ENCODE measurements at regions not wholly inside any gene's neighbourhood (a gene's known extent, or its start where the extent isn't known, plus 50 kb on each side); places are given as distances from the start of the nearest gene placed in this dataset.

- H3K27me3 ChIP-seq (ENCODE audit: insufficient read depth, low read length), result peaks cover 26% of the 10 kb centered on the region
- no peak for TF ChIP-seq CTCF (IDR thresholded peaks at IDR 0.05; ENCODE audit: insufficient read depth, low read depth, low read length)
- no peak for TF ChIP-seq EZH2 (IDR thresholded peaks at IDR 0.05; ENCODE audit: insufficient read depth, low read length)
These were observed 94.8 kb downstream of the INHBB start for GRCh38 chr2:120440521-120441350.

GRCh38 chr2:120441351-120441700 lies 95.4 kb downstream of the INHBB start:
- H3K4me3 Mint-ChIP-seq (ENCODE audit: unreplicated experiment), result no peak overlapping the region
- no peak for FAIRE-seq

More at GRCh38 chr2:120440521-120441350, 94.8 kb downstream of the INHBB start:
- FAIRE-seq, result no peak
- peaks cover 76% of the 10 kb centered on the region for H3K27me3 Mint-ChIP-seq (ENCODE audit: low read depth, unreplicated experiment)
- no peak for DNase-seq (ENCODE audit: low read depth)
- Histone ChIP-seq H3K9ac (ENCODE audit: low read length) (no peak overlapping the region), H3K79me2 (ENCODE audit: insufficient read depth, low read length) (no peaks in the 10 kb centered on the region), H3K9me3 (ENCODE audit: insufficient read depth, low read depth, low read length) (no peaks in the 10 kb centered on the region), H3K4me1 (ENCODE audit: insufficient read depth, low read length) (peaks cover 12% of the 10 kb centered on the region), H3K36me3 (ENCODE audit: insufficient read depth, low read length) (no peaks in the 10 kb centered on the region), H3K4me2 (ENCODE audit: low read length) (no peak overlapping the region), H2AFZ (ENCODE audit: low read depth, low read length) (no peak overlapping the region), H3K4me3 (ENCODE audit: insufficient read depth, low read depth, low read length) (no peak overlapping the region), H3K27ac (ENCODE audit: low read depth, low read length) (no peak overlapping the region), H4K20me1 (ENCODE audit: insufficient read depth, low read length) (peaks cover 3% of the 10 kb centered on the region)
- H3K36me3 Mint-ChIP-seq (ENCODE audit: low read depth, unreplicated experiment), result peaks cover 3% of the 10 kb centered on the region
- H3K4me3 Mint-ChIP-seq (ENCODE audit: unreplicated experiment), result no peak overlapping the region
- H3K27ac Mint-ChIP-seq (ENCODE audit: unreplicated experiment), result no peak overlapping the region
- H3K9me3 Mint-ChIP-seq (ENCODE audit: unreplicated experiment), result peaks cover 1% of the 10 kb centered on the region
- no peaks in the 10 kb centered on the region for H3K4me1 Mint-ChIP-seq (ENCODE audit: low read depth, unreplicated experiment)

More at GRCh38 chr2:120441351-120441700, 95.4 kb downstream of the INHBB start:
- H4K20me1 ChIP-seq (ENCODE audit: insufficient read depth, low read length), result peaks cover 3% of the 10 kb centered on the region
- H3K4me3 ChIP-seq (ENCODE audit: insufficient read depth, low read depth, low read length), result no peak overlapping the region
- H3K27ac ChIP-seq (ENCODE audit: low read depth, low read length), result no peak overlapping the region
- H3K4me2 ChIP-seq (ENCODE audit: low read length), result peak overlapping the region; percentile 85
- H3K9ac ChIP-seq (ENCODE audit: low read length), result no peak overlapping the region
- H3K79me2 ChIP-seq (ENCODE audit: insufficient read depth, low read length), result no peaks in the 10 kb centered on the region
- Mint-ChIP-seq H3K4me1 (ENCODE audit: low read depth, unreplicated experiment) (no peaks in the 10 kb centered on the region), H3K27me3 (ENCODE audit: low read depth, unreplicated experiment) (peaks cover 76% of the 10 kb centered on the region), H3K9me3 (ENCODE audit: unreplicated experiment) (peaks cover 1% of the 10 kb centered on the region), H3K36me3 (ENCODE audit: low read depth, unreplicated experiment) (peaks cover 3% of the 10 kb centered on the region), H3K27ac (ENCODE audit: unreplicated experiment) (no peak overlapping the region)
- DNase-seq (ENCODE audit: low read depth), result no peak
- H3K9me3 ChIP-seq (ENCODE audit: insufficient read depth, low read depth, low read length), result no peaks in the 10 kb centered on the region
- no peak overlapping the region for H2AFZ ChIP-seq (ENCODE audit: low read depth, low read length)
- H3K27me3 ChIP-seq (ENCODE audit: insufficient read depth, low read length), result peaks cover 26% of the 10 kb centered on the region
- TF ChIP-seq CTCF (IDR thresholded peaks at IDR 0.05; ENCODE audit: insufficient read depth, low read depth, low read length), result no peak
- TF ChIP-seq EZH2 (IDR thresholded peaks at IDR 0.05; ENCODE audit: insufficient read depth, low read length), result no peak
- peaks cover 12% of the 10 kb centered on the region for H3K4me1 ChIP-seq (ENCODE audit: insufficient read depth, low read length)
- no peaks in the 10 kb centered on the region for H3K36me3 ChIP-seq (ENCODE audit: insufficient read depth, low read length)

All from astrocyte (in vitro differentiated cells and primary cell).